ENCODE measurements at regions not wholly inside any gene's neighbourhood (a gene's known extent, or its start where the extent isn't known, plus 50 kb on each side); places are given as distances from the start of the nearest gene placed in this dataset.

DNA sequence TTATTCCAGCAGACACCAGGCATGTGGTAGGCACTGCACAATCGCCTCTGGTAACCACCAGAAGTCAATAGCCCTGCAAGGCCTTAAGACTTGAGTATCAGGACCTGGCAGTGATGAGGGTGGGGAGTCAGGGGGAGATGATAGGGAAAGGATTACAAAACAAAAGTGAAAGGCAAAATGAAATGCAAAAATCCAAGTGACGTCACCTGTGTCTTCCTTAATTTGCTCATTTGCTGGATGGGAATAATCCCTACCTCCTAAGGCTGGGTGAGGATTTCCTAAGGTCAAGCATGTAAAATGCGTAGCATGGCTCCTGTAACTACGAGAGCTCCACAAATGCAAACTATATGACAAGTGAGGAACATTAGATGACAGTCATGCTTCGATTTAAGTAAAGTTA lies 58.4 kb downstream of the FOXI1 start:
- peaks cover 3% of the 10 kb centered on the region for H3K27me3 ChIP-seq (ENCODE audit: insufficient read depth, low read length, poor library complexity)
- no peaks in the 10 kb centered on the region for H3K36me3 ChIP-seq (ENCODE audit: insufficient read depth, low read length)
- ATAC-seq (ENCODE audit: insufficient read depth, low read depth) (no peak), DNase-seq (no peak)
- no peak overlapping the region for H3K4me2 ChIP-seq (ENCODE audit: insufficient read depth, low read length)
- H3K9ac ChIP-seq (ENCODE audit: low read depth, low read length), result no peak overlapping the region
- H2AFZ ChIP-seq (ENCODE audit: low read depth, low read length), result no peak overlapping the region
- H3K27ac ChIP-seq (ENCODE audit: low read length), result no peak overlapping the region
- H3K4me1 ChIP-seq (ENCODE audit: insufficient read depth, low read length), result no peaks in the 10 kb centered on the region
- TF ChIP-seq EZH2 (IDR thresholded peaks at IDR 0.05; ENCODE audit: borderline replicate concordance, low read depth, low read length, severe bottlenecking), result no peak
- TF ChIP-seq, protein P1, sequence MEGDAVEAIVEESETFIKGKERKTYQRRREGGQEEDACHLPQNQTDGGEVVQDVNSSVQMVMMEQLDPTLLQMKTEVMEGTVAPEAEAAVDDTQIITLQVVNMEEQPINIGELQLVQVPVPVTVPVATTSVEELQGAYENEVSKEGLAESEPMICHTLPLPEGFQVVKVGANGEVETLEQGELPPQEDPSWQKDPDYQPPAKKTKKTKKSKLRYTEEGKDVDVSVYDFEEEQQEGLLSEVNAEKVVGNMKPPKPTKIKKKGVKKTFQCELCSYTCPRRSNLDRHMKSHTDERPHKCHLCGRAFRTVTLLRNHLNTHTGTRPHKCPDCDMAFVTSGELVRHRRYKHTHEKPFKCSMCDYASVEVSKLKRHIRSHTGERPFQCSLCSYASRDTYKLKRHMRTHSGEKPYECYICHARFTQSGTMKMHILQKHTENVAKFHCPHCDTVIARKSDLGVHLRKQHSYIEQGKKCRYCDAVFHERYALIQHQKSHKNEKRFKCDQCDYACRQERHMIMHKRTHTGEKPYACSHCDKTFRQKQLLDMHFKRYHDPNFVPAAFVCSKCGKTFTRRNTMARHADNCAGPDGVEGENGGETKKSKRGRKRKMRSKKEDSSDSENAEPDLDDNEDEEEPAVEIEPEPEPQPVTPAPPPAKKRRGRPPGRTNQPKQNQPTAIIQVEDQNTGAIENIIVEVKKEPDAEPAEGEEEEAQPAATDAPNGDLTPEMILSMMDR (IDR thresholded peaks at IDR 0.05; ENCODE audit: borderline replicate concordance, extremely low read depth, low read length, poor library complexity, severe bottlenecking), result no peak
- no peaks in the 10 kb centered on the region for H3K79me2 ChIP-seq (ENCODE audit: insufficient read depth, low read length)
- H3K9me3 ChIP-seq (ENCODE audit: insufficient read depth, low read length, severe bottlenecking), result no peaks in the 10 kb centered on the region
- H4K20me1 ChIP-seq (ENCODE audit: insufficient read depth, low read length), result no peaks in the 10 kb centered on the region
- H3K4me3 ChIP-seq (ENCODE audit: low read depth in 1 of 2, low read length in 2 of 2), result no peak overlapping the region

- Histone ChIP-seq H3K9ac (ENCODE audit: low read depth, low read length) (no peak overlapping the region), H3K4me1 (ENCODE audit: insufficient read depth, low read length) (no peaks in the 10 kb centered on the region), H3K27ac (ENCODE audit: low read length) (no peak overlapping the region), H3K9me3 (ENCODE audit: insufficient read depth, low read length, severe bottlenecking) (no peaks in the 10 kb centered on the region), H4K20me1 (ENCODE audit: insufficient read depth, low read length) (no peaks in the 10 kb centered on the region), H3K27me3 (ENCODE audit: insufficient read depth, low read length, poor library complexity) (peaks cover 3% of the 10 kb centered on the region), H3K4me2 (ENCODE audit: insufficient read depth, low read length) (no peak overlapping the region), H3K4me3 (ENCODE audit: low read depth in 1 of 2, low read length in 2 of 2) (no peak overlapping the region), H3K36me3 (ENCODE audit: insufficient read depth, low read length) (no peaks in the 10 kb centered on the region), H2AFZ (ENCODE audit: low read depth, low read length) (no peak overlapping the region), H3K79me2 (ENCODE audit: insufficient read depth, low read length) (no peaks in the 10 kb centered on the region)
- DNase-seq (no peak), ATAC-seq (ENCODE audit: insufficient read depth, low read depth) (no peak)
- TF ChIP-seq, protein P1 (IDR thresholded peaks at IDR 0.05; ENCODE audit: borderline replicate concordance, extremely low read depth, low read length, poor library complexity, severe bottlenecking), result no peak
- no peak for TF ChIP-seq EZH2 (IDR thresholded peaks at IDR 0.05; ENCODE audit: borderline replicate concordance, low read depth, low read length, severe bottlenecking)
These were observed 59.2 kb downstream of the FOXI1 start for GRCh38 chr5:170164921-170165320.

DNA sequence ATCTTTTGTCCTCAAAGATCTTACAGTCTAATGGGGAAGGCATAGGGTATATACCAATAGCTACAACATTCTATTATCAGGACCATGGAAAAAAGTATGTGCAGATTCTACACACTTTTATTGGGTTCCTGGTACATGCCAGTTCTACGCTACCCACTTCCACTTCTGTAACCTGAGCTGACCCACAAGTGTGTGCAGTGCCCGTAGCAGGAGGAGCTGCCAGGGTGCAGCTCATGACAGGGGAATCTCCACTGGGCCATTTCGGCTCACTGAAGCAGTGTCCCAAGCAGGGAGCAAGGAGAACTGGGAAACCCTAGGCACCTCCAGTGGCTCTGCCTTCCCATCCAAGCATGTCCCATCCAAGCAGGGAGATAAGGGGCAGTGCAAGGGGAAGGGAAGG lies 60.4 kb downstream of the FOXI1 start:
- H3K27me3 ChIP-seq (ENCODE audit: insufficient read depth, low read length, poor library complexity), result peaks cover 3% of the 10 kb centered on the region
- H3K36me3 ChIP-seq (ENCODE audit: insufficient read depth, low read length), result no peaks in the 10 kb centered on the region
- H3K79me2 ChIP-seq (ENCODE audit: insufficient read depth, low read length), result no peaks in the 10 kb centered on the region
- TF ChIP-seq EZH2 (IDR thresholded peaks at IDR 0.05; ENCODE audit: borderline replicate concordance, low read depth, low read length, severe bottlenecking), result no peak
- TF ChIP-seq, protein P1 (IDR thresholded peaks at IDR 0.05; ENCODE audit: borderline replicate concordance, extremely low read depth, low read length, poor library complexity, severe bottlenecking), result no peak
- no peak for ATAC-seq (ENCODE audit: insufficient read depth, low read depth)
- no peaks in the 10 kb centered on the region for H4K20me1 ChIP-seq (ENCODE audit: insufficient read depth, low read length)
- no peak overlapping the region for H3K27ac ChIP-seq (ENCODE audit: low read length)
- no peak overlapping the region for H3K9ac ChIP-seq (ENCODE audit: low read depth, low read length)
- H3K9me3 ChIP-seq (ENCODE audit: insufficient read depth, low read length, severe bottlenecking), result no peaks in the 10 kb centered on the region
- H3K4me2 ChIP-seq (ENCODE audit: insufficient read depth, low read length), result no peak overlapping the region
- H3K4me1 ChIP-seq (ENCODE audit: insufficient read depth, low read length), result no peaks in the 10 kb centered on the region
- H2AFZ ChIP-seq (ENCODE audit: low read depth, low read length), result no peak overlapping the region
- no peak for DNase-seq
- H3K4me3 ChIP-seq (ENCODE audit: low read depth in 1 of 2, low read length in 2 of 2), result no peak overlapping the region

DNA sequence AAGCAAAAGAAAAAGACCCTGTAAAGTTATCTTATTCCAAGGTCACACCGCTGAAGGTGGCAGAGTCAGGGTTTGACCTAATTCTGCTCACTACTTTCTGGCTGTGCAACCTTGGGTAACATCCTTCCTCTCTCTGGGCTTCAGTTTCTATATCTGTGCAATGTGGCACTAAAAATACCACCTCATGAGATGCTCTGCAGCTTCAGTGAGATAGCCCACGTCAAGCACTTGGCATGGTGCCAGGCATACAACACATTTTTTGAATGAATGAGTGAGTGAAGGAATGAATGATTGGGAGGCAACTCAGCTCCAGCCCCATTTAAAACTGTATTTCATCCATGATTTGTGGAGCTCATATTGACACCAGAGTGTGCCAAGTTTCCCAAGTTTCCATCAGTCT lies 62.3 kb downstream of the FOXI1 start:
- no peaks in the 10 kb centered on the region for H3K79me2 ChIP-seq (ENCODE audit: insufficient read depth, low read length)
- no peak for ATAC-seq (ENCODE audit: insufficient read depth, low read depth)
- no peak overlapping the region for H3K27ac ChIP-seq (ENCODE audit: low read length)
- no peaks in the 10 kb centered on the region for H3K9me3 ChIP-seq (ENCODE audit: insufficient read depth, low read length, severe bottlenecking)
- no peak for TF ChIP-seq EZH2 (IDR thresholded peaks at IDR 0.05; ENCODE audit: borderline replicate concordance, low read depth, low read length, severe bottlenecking)
- TF ChIP-seq, protein P1 (IDR thresholded peaks at IDR 0.05; ENCODE audit: borderline replicate concordance, extremely low read depth, low read length, poor library complexity, severe bottlenecking), result no peak
- H3K36me3 ChIP-seq (ENCODE audit: insufficient read depth, low read length), result no peaks in the 10 kb centered on the region
- peaks cover 3% of the 10 kb centered on the region for H3K27me3 ChIP-seq (ENCODE audit: insufficient read depth, low read length, poor library complexity)
- H4K20me1 ChIP-seq (ENCODE audit: insufficient read depth, low read length), result no peaks in the 10 kb centered on the region
- H3K4me3 ChIP-seq (ENCODE audit: low read depth in 1 of 2, low read length in 2 of 2), result no peak overlapping the region
- no peak for DNase-seq
- no peak overlapping the region for H2AFZ ChIP-seq (ENCODE audit: low read depth, low read length)
- H3K9ac ChIP-seq (ENCODE audit: low read depth, low read length), result no peak overlapping the region
- H3K4me2 ChIP-seq (ENCODE audit: insufficient read depth, low read length), result no peak overlapping the region
- no peaks in the 10 kb centered on the region for H3K4me1 ChIP-seq (ENCODE audit: insufficient read depth, low read length)
